ENCODE measurements at regions not wholly inside any gene's neighbourhood (a gene's known extent, or its start where the extent isn't known, plus 50 kb on each side); places are given as distances from the start of the nearest gene placed in this dataset.

DNA sequence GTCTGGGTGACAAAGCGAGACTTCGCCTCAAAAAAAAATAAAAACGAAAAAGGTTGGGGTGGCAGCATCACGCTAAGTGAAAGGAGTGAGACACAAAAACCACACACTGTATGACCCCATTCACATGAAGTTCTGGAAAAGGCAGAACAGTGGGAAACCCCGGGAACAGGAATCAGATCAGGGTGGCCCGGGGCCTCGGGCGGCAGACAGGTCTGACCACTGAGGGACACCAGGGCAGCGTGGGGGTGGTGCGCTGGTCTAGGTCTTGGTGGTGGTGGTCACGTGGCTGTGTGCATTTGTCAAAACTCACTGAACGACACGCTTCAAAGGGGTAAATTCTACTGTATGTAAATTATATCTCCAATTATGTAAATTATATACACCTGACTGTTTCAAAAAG, 79.7 kb upstream of the PRR20G start:
- TF ChIP-seq, protein P1, sequence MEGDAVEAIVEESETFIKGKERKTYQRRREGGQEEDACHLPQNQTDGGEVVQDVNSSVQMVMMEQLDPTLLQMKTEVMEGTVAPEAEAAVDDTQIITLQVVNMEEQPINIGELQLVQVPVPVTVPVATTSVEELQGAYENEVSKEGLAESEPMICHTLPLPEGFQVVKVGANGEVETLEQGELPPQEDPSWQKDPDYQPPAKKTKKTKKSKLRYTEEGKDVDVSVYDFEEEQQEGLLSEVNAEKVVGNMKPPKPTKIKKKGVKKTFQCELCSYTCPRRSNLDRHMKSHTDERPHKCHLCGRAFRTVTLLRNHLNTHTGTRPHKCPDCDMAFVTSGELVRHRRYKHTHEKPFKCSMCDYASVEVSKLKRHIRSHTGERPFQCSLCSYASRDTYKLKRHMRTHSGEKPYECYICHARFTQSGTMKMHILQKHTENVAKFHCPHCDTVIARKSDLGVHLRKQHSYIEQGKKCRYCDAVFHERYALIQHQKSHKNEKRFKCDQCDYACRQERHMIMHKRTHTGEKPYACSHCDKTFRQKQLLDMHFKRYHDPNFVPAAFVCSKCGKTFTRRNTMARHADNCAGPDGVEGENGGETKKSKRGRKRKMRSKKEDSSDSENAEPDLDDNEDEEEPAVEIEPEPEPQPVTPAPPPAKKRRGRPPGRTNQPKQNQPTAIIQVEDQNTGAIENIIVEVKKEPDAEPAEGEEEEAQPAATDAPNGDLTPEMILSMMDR (IDR thresholded peaks at IDR 0.05), result no peak
- no peak for ATAC-seq (ENCODE audit: insufficient number of reproducible peaks, low FRiP score, low read depth)
- Histone ChIP-seq H3K27ac (no peak overlapping the region), H3K27me3 (replicated peaks; ENCODE audit: insufficient read depth) (no peaks in the 10 kb centered on the region), H3K4me1 (ENCODE audit: control insufficient read depth in 1 of 2, low read depth in 2 of 2) (no peaks in the 10 kb centered on the region), H3K4me3 (no peak overlapping the region), H3K9me3 (no peaks in the 10 kb centered on the region), H3K36me3 (no peaks in the 10 kb centered on the region)
- no peak for DNase-seq (ENCODE audit: low spot score)

DNA sequence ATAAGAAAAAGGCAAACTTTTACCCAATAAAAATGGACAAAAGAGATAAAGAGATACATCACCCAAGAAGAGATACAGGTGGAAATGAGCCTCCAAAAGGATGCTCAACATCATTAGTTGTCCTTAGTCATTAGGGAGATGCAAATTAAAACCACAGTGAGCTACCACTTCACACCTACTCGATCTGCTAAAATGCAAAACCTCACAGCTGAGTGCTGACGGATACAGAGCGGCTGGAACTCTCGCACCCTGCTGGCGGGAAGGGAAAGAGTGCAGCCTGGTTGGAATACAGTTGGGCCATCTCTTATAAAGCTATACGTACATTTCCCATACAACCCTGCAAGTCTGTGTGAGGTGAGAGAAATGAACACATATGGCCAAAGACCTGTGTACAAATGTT, 78.5 kb upstream of the PRR20G start:
- no peak overlapping the region for H3K27ac ChIP-seq
- H3K36me3 ChIP-seq, result no peaks in the 10 kb centered on the region
- H3K4me1 ChIP-seq (ENCODE audit: control insufficient read depth in 1 of 2, low read depth in 2 of 2), result no peaks in the 10 kb centered on the region
- H3K4me3 ChIP-seq, result no peak overlapping the region
- no peaks in the 10 kb centered on the region for H3K9me3 ChIP-seq
- no peaks in the 10 kb centered on the region for H3K27me3 ChIP-seq (replicated peaks; ENCODE audit: insufficient read depth)
- TF ChIP-seq, protein P1 (IDR thresholded peaks at IDR 0.05), result no peak
- DNase-seq (ENCODE audit: low spot score) (no peak), ATAC-seq (ENCODE audit: insufficient number of reproducible peaks, low FRiP score, low read depth) (no peak)

DNA sequence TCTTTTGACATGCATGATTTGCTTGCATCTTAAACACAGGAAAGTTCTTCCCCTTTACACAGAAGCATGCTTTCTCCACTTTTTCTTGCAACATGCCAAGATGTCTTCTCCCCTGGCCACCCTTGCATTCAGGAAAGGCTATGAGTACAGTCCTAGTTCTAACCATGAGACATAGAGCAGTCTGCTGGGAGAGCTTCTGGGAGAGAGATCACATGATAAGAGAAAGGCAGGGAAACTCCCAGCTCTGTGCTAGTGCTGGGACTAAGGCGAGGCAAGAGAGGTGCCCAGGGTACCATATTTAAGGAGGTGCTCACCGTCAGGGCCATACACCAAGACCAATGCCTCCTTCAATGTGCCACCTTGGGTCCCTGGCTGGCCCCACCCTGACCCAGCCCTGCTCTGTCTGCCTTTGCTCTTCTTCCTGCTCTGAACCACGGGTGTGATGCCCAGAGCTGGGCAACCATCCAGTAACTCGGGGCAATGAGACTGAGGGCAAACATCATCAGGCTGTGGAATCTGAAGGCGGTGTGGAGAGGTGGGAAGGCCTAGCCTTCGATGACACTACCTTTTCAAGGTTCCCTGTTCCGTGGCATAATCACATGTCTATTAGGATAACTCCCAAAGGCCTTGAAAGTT, 77.4 kb upstream of the PRR20G start:
- ATAC-seq (ENCODE audit: insufficient number of reproducible peaks, low FRiP score, low read depth) (no peak), DNase-seq (ENCODE audit: low spot score) (no peak)
- Histone ChIP-seq H3K9me3 (no peaks in the 10 kb centered on the region), H3K27me3 (replicated peaks; ENCODE audit: insufficient read depth) (no peaks in the 10 kb centered on the region), H3K4me1 (ENCODE audit: control insufficient read depth in 1 of 2, low read depth in 2 of 2) (no peaks in the 10 kb centered on the region), H3K4me3 (no peak overlapping the region), H3K36me3 (no peaks in the 10 kb centered on the region), H3K27ac (no peak overlapping the region)
- TF ChIP-seq, protein P1 (IDR thresholded peaks at IDR 0.05), result no peak

DNA sequence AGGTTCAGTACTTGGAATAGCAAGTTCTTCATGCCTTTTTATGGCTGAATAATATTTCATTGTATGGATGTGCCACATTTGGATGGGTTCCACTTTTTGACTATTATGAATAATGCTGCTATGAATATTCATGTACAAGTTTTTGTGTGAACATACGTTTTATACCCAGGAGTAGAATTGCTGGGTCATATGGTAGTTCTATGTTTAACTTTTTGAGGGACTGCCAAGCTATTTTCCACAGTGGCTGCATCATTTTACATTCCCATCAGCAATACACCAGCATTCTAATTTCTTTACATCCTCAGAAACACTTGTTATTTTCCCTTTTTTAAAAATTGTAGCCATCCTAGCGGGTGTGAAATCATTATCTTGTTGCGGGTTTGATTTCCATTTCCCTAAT, 76.0 kb upstream of the PRR20G start:
- H3K4me3 ChIP-seq, result no peak overlapping the region
- TF ChIP-seq, protein P1 (IDR thresholded peaks at IDR 0.05), result no peak

DNA sequence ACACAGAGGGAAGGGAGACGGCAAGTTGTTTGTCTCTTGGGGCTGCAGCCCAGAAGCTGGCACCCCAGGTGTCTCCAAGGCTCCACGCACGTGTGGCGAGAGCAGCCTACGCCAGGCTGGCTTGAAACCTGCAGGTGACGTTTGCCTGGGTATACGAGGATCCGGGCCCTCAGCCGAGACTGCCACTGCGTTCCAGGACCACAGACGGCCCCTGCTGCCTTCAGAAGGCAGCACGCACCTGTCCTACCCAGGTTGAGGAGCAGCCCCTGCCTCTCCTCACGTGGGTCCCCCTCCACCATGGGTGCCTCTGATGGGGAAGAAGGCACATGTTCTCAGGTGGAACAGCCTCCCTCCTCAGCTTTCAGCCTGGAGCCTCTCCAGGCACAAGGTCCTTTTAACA, 75.3 kb upstream of the PRR20G start:
- no peaks in the 10 kb centered on the region for H3K9me3 ChIP-seq
- H3K4me3 ChIP-seq, result no peak overlapping the region
- TF ChIP-seq, protein P1 (IDR thresholded peaks at IDR 0.05), result no peak
- no peak for ATAC-seq (ENCODE audit: insufficient number of reproducible peaks, low FRiP score, low read depth)
- H3K27me3 ChIP-seq (replicated peaks; ENCODE audit: insufficient read depth), result no peaks in the 10 kb centered on the region
- no peaks in the 10 kb centered on the region for H3K36me3 ChIP-seq
- H3K27ac ChIP-seq, result no peak overlapping the region
- H3K4me1 ChIP-seq (ENCODE audit: control insufficient read depth in 1 of 2, low read depth in 2 of 2), result no peaks in the 10 kb centered on the region
- no peak for DNase-seq (ENCODE audit: low spot score)

More for the DNA sequence above, 76.0 kb upstream of the PRR20G start:
- Histone ChIP-seq H3K9me3 (no peaks in the 10 kb centered on the region), H3K36me3 (no peaks in the 10 kb centered on the region), H3K4me1 (ENCODE audit: control insufficient read depth in 1 of 2, low read depth in 2 of 2) (no peaks in the 10 kb centered on the region), H3K27ac (no peak overlapping the region), H3K27me3 (replicated peaks; ENCODE audit: insufficient read depth) (no peaks in the 10 kb centered on the region)
- no peak for DNase-seq (ENCODE audit: low spot score)
- ATAC-seq (ENCODE audit: insufficient number of reproducible peaks, low FRiP score, low read depth), result no peak

All from thoracic aorta (tissue), 2 donors.